ENCODE measurements at regions not wholly inside any gene's neighbourhood (a gene's known extent, or its start where the extent isn't known, plus 50 kb on each side); places are given as distances from the start of the nearest gene placed in this dataset.

DNA sequence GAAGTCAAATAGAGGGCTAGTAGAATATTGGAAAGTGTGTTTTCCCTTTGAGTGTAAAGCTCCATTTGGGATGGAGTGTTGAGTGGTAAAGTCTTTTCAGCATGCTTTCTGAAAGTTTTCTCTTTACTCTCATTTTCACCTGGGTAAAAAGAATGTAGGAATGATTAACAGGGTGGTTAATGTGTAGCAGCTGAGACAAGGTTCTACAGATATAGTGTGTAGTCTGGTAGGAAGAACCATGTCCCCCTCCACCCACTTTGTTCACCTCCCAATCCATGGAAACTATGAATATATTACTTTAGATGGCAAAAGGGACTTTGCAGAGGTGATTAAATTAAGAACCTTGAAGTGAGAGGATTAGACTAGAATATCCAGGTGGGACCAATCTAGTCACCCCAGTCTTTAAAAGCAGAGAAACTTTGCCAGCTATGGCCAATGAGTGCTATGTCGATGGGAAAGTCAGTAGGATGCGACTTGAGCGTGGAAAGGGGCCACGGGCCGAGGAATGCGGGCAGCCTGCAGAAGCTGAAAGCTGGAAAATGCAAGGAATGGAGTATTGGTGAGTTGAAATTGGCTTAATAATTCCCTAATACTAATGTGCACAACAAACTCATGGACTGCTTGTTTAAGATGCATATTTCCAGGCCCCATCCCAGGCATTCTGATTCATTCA, 166.3 kb upstream of the AHR start:
- DNase-seq (ENCODE audit: low read depth in 2 of 2): no peak
- no peak for TF ChIP-seq CTCF (IDR thresholded peaks at IDR 0.05; ENCODE audit: low read depth, low read length)
- H3K4me3 ChIP-seq (replicated peaks in 1 of 2; ENCODE audit: low read depth in 2 of 2, low read length in 2 of 2): no peak overlapping the region

GRCh38 chr7:17132726-17133125, 165.7 kb upstream of the AHR start:
- no peak for TF ChIP-seq CTCF (IDR thresholded peaks at IDR 0.05; ENCODE audit: low read depth, low read length)
- peak in 1 of 2 donors; percentile 43 for DNase-seq (ENCODE audit: low read depth in 2 of 2)
- H3K4me3 ChIP-seq (replicated peaks in 1 of 2; ENCODE audit: low read depth in 2 of 2, low read length in 2 of 2): no peak overlapping the region

GRCh38 chr7:17133977-17134376, 164.5 kb upstream of the AHR start:
- no peak for DNase-seq (ENCODE audit: low read depth in 2 of 2)
- no peak overlapping the region for H3K4me3 ChIP-seq (replicated peaks in 1 of 2; ENCODE audit: low read depth in 2 of 2, low read length in 2 of 2)
- TF ChIP-seq CTCF (IDR thresholded peaks at IDR 0.05; ENCODE audit: low read depth, low read length): no peak

GRCh38 chr7:17134786-17135185, 163.7 kb upstream of the AHR start:
- no peak for TF ChIP-seq CTCF (IDR thresholded peaks at IDR 0.05; ENCODE audit: low read depth, low read length)

DNA sequence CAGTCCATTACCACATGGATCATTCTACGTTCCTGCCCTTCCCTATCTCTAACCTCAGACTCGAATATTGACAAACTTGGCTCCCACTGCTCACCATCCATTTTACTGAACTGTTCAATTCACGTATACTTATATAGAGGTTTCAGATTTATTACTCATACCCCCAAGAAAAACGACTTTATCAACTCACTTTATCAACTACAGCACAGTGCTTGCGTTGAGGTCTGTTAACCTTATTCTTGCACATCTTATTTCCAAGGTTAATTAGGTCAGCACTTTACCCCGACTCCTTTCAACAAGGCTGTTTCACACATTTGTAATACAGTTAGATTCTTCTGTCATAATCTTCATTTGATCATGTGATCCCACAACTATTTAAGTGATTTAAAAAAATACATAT, 162.3 kb upstream of the AHR start:
- no peak overlapping the region for H3K4me3 ChIP-seq (replicated peaks in 1 of 2; ENCODE audit: low read depth in 2 of 2, low read length in 2 of 2)
- DNase-seq (ENCODE audit: low read depth in 2 of 2): no peak
- no peak for TF ChIP-seq CTCF (IDR thresholded peaks at IDR 0.05; ENCODE audit: low read depth, low read length)

More at GRCh38 chr7:17134786-17135185, 163.7 kb upstream of the AHR start:
- no peak for DNase-seq (ENCODE audit: low read depth in 2 of 2)
- no peak overlapping the region for H3K4me3 ChIP-seq (replicated peaks in 1 of 2; ENCODE audit: low read depth in 2 of 2, low read length in 2 of 2)

DNA sequence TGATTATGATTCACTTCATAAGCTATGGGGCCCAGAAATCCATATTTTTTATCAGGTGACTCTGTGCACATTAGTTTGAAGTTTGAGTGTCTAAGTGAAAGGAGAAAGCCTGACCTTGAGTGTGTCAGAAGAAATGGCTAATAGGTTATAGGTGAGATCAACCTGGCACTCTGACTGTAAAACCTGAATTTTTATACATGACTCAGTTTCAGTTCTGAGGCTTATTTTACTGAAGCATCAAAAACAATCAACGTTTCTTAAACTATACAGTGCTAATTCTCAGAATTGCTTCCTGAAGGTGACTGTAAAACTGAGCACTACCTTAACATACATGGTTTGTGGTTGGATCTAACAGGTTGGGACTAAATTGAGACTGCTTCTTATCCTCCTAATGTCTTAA, 159.4 kb upstream of the AHR start:
- TF ChIP-seq CTCF (IDR thresholded peaks at IDR 0.05; ENCODE audit: low read depth, low read length): no peak
- no peak for DNase-seq (ENCODE audit: low read depth in 2 of 2)
- H3K4me3 ChIP-seq (replicated peaks in 1 of 2; ENCODE audit: low read depth in 2 of 2, low read length in 2 of 2): no peak overlapping the region

- TF ChIP-seq CTCF (IDR thresholded peaks at IDR 0.05; ENCODE audit: low read depth, low read length): no peak
- H3K4me3 ChIP-seq (replicated peaks in 1 of 2; ENCODE audit: low read depth in 2 of 2, low read length in 2 of 2): no peak overlapping the region
- DNase-seq (ENCODE audit: low read depth in 2 of 2): no peak
Measured at GRCh38 chr7:17140406-17140805, 158.0 kb upstream of the AHR start.

Data from cardiac fibroblast (primary cell).